CD14-positive monocyte (primary cell): ENCODE measurements at regions not wholly inside any gene's neighbourhood (a gene's known extent, or its start where the extent isn't known, plus 50 kb on each side); places are given as distances from the start of the nearest gene placed in this dataset.

Experiments
- DNase-seq, 3 donors: peaks; one replicate each; pipeline ENCODE4 v3.0.0-alpha.2; 2011 to 2022
- H2AFZ ChIP-seq: 2 replicates; pipeline ENCODE4 v1.6.0; 2012; ENCODE audit warnings: mild to moderate bottlenecking, low read depth, low read length, inconsistent platforms; ENCODE audit not compliant: insufficient read depth, poor library complexity, severe bottlenecking
- H3K27ac ChIP-seq, 2 donors: 1 replicate in 1 of 2; 2 replicates in 1 of 2; pipeline ENCODE4 v1.5.1; 2012 to 2013; ENCODE audit warnings: low read length in 2 of 2, control low read depth in 1 of 2, inconsistent platforms in 1 of 2, low read depth in 1 of 2, mild to moderate bottlenecking in 1 of 2
- H3K27me3 ChIP-seq, 2 donors: one replicate each; pipeline versions ENCODE4 v1.6.0 to v1.6.1; 2011 to 2013; ENCODE audit warnings: low read length in 2 of 2; ENCODE audit not compliant: control insufficient read depth in 2 of 2, insufficient read depth in 2 of 2
- H3K36me3 ChIP-seq, 2 donors: replicated peaks in 1 of 2; 1 replicate in 1 of 2; 2 replicates in 1 of 2; pipeline versions ENCODE4 v1.5.1 to v1.6.1; 2012 to 2013; ENCODE audit warnings: low read length in 2 of 2, control low read depth in 1 of 2, inconsistent platforms in 1 of 2, mild to moderate bottlenecking in 1 of 2; ENCODE audit not compliant: insufficient read depth in 2 of 2, control insufficient read depth in 1 of 2
- H3K4me1 ChIP-seq, 2 donors: 1 replicate in 1 of 2; 2 replicates in 1 of 2; pipeline versions ENCODE4 v1.5.1 to v1.6.1; 2012 to 2013; ENCODE audit warnings: low read length in 2 of 2, control low read depth in 1 of 2, inconsistent platforms in 1 of 2, mild to moderate bottlenecking in 1 of 2, moderate library complexity in 1 of 2; ENCODE audit not compliant: insufficient read depth in 2 of 2, control insufficient read depth in 1 of 2
- H3K4me2 ChIP-seq: replicated peaks from 2 replicates; pipeline ENCODE3; 2012; ENCODE audit warnings: low read length, moderate library complexity, mild to moderate bottlenecking; ENCODE audit not compliant: poor library complexity, severe bottlenecking; ENCODE audit errors: extremely low read depth
- H3K4me3 ChIP-seq, 3 experiments: fragments of 200-600 bp in 1 of 3; sonication (generic) in 1 of 3; replicated peaks in 1 of 3; 1 replicate in 2 of 3; 2 replicates in 1 of 3; pipeline ENCODE4 v1.5.1; 2011 to 2013; ENCODE audit warnings: low read length in 3 of 3, mild to moderate bottlenecking in 3 of 3, control low read depth in 2 of 3, low read depth in 2 of 3, inconsistent platforms in 1 of 3, moderate library complexity in 1 of 3
- H3K79me2 ChIP-seq: 2 replicates; pipeline ENCODE4 v1.6.0; 2012; ENCODE audit warnings: mild to moderate bottlenecking, control low read depth, inconsistent platforms, low read length, moderate library complexity; ENCODE audit not compliant: insufficient read depth
- H3K9ac ChIP-seq: 2 replicates; pipeline ENCODE4 v1.6.0; 2017; ENCODE audit warnings: low read length, mild to moderate bottlenecking; ENCODE audit not compliant: insufficient read depth, poor library complexity, severe bottlenecking
- H3K9me3 ChIP-seq, 2 donors: replicated peaks in 1 of 2; 1 replicate in 1 of 2; 2 replicates in 1 of 2; pipeline versions ENCODE4 v1.5.1 to v1.6.1; 2012 to 2013; ENCODE audit warnings: low read length in 2 of 2, control low read depth in 1 of 2; ENCODE audit not compliant: control insufficient read depth in 1 of 2, insufficient read depth in 1 of 2
- H4K20me1 ChIP-seq: 2 replicates; pipeline ENCODE4 v1.6.0; 2012; ENCODE audit warnings: mild to moderate bottlenecking, low read length, control low read depth, moderate library complexity; ENCODE audit not compliant: insufficient read depth
- H3K27ac Mint-ChIP-seq, 7 donors: one replicate each; pipeline ENCODE4 v1.8.0; 2020; ENCODE audit warnings: mild to moderate bottlenecking in 7 of 7, mixed read lengths in 7 of 7, moderate library complexity in 6 of 7, inconsistent platforms in 2 of 7
- H3K27me3 Mint-ChIP-seq, 3 donors: one replicate each; pipeline ENCODE4 v1.8.0; 2021 to 2022; ENCODE audit warnings: low read depth in 3 of 3, mild to moderate bottlenecking in 3 of 3, mixed read lengths in 3 of 3, moderate library complexity in 3 of 3, inconsistent platforms in 1 of 3
- H3K36me3 Mint-ChIP-seq, 2 donors: one replicate each; pipeline ENCODE4 v1.8.0; 2020; ENCODE audit warnings: mixed read lengths in 2 of 2, inconsistent platforms in 1 of 2, mild to moderate bottlenecking in 1 of 2
- H3K4me1 Mint-ChIP-seq: one replicate; pipeline ENCODE4 v1.8.0; 2020; ENCODE audit warnings: mild to moderate bottlenecking, mixed read lengths
- H3K4me3 Mint-ChIP-seq, 2 donors: one replicate each; pipeline ENCODE4 v1.8.0; 2020; ENCODE audit warnings: mild to moderate bottlenecking in 2 of 2, mixed read lengths in 2 of 2, moderate library complexity in 1 of 2
- H3K9me3 Mint-ChIP-seq, 7 donors: one replicate each; pipeline ENCODE4 v1.8.0; 2020 to 2022; ENCODE audit warnings: mixed read lengths in 7 of 7, mild to moderate bottlenecking in 6 of 7, moderate library complexity in 6 of 7, inconsistent platforms in 2 of 7
- CTCF ChIP-seq: fragments of 200-600 bp; IDR thresholded peaks from one replicate; pipeline ENCODE4 v1.8.0; 2022; ENCODE audit warnings: antibody characterized with exemption, mild to moderate bottlenecking
- WGBS: methylation state at CpG from one replicate; pipeline ENCODE4 v1.1.5; 2013; ENCODE audit warnings: missing lambda C conversion rate; ENCODE audit not compliant: insufficient coverage; 5-methylcytosine and 5-hydroxymethylcytosine counted together
- intact Hi-C, 2 donors: fragments of 100-400 bp; cut with micrococcal nuclease; formaldehyde crosslinking; loops; one replicate each; pipeline versions ENCODE4 v1.15.0 to v1.15.1; 2023

GRCh38 chr7:124162667-124163066 lies 129.8 kb upstream of the TMEM229A start:
- Histone ChIP-seq H3K9ac (no peak overlapping the region), H3K79me2 (no peaks in the 10 kb centered on the region), H3K4me2 (no peak overlapping the region), H4K20me1 (no peaks in the 10 kb centered on the region), H2AFZ (no peak overlapping the region), H3K36me3 (no peaks in the 10 kb centered on the region), H3K27me3 (no peaks in the 10 kb centered on the region), H3K27ac (no peak overlapping the region), H3K9me3 (no peaks in the 10 kb centered on the region), H3K4me1 (no peaks in the 10 kb centered on the region), H3K4me3 (no peak overlapping the region)
- no peaks in the 10 kb centered on the region for H3K4me1 Mint-ChIP-seq
- TF ChIP-seq CTCF, result no peak
- no peak overlapping the region for H3K4me3 Mint-ChIP-seq
- no peak for DNase-seq
- H3K27ac Mint-ChIP-seq, result no peak overlapping the region
- H3K36me3 Mint-ChIP-seq, result no peaks in the 10 kb centered on the region
- intact Hi-C loops, result no loop called here
- H3K27me3 Mint-ChIP-seq, result peaks cover 0 to 2% (median 0%) of the 10 kb centered on the region in 3 donors
- no peaks in the 10 kb centered on the region for H3K9me3 Mint-ChIP-seq

- Mint-ChIP-seq H3K9me3 (no peaks in the 10 kb centered on the region), H3K27me3 (peaks cover 0 to 2% (median 1%) of the 10 kb centered on the region in 3 donors), H3K36me3 (no peaks in the 10 kb centered on the region), H3K4me3 (no peak overlapping the region), H3K27ac (no peak overlapping the region), H3K4me1 (no peaks in the 10 kb centered on the region)
- intact Hi-C loops, result no loop called here
- H3K4me3 ChIP-seq, result no peak overlapping the region
- H3K79me2 ChIP-seq, result no peaks in the 10 kb centered on the region
- H2AFZ ChIP-seq, result no peak overlapping the region
- H3K9me3 ChIP-seq, result no peaks in the 10 kb centered on the region
- no peak for TF ChIP-seq CTCF
- no peaks in the 10 kb centered on the region for H3K27me3 ChIP-seq
- H3K9ac ChIP-seq, result no peak overlapping the region
- no peak overlapping the region for H3K27ac ChIP-seq
- DNase-seq, result no peak
- no CpG with 5 or more reads among the region's 3 CpGs for WGBS
- H3K4me2 ChIP-seq, result no peak overlapping the region
- H4K20me1 ChIP-seq, result no peaks in the 10 kb centered on the region
- no peaks in the 10 kb centered on the region for H3K4me1 ChIP-seq
- H3K36me3 ChIP-seq, result no peaks in the 10 kb centered on the region
These were observed 122.7 kb upstream of the TMEM229A start for GRCh38 chr7:124155432-124156022.
